MM.1S (cell line): ENCODE measurements at regions not wholly inside any gene's neighbourhood (a gene's known extent, or its start where the extent isn't known, plus 50 kb on each side); places are given as distances from the start of the nearest gene placed in this dataset.

ENCODE experiments used
- EZH2phosphoT487 ChIP-seq: fragments of 300-600 bp; sonication (generic); IDR thresholded peaks from 2 replicates; pipeline ENCODE4 v1.6.1; 2018; ENCODE audit warnings: antibody characterized with exemption, low read length
- TF ChIP-seq, protein P1 (sequence below): fragments of 300-600 bp; sonication (generic); IDR thresholded peaks from 2 replicates; pipeline ENCODE4 v1.5.1; 2016; ENCODE audit warnings: antibody characterized with exemption, low read length, mixed read lengths

DNA sequence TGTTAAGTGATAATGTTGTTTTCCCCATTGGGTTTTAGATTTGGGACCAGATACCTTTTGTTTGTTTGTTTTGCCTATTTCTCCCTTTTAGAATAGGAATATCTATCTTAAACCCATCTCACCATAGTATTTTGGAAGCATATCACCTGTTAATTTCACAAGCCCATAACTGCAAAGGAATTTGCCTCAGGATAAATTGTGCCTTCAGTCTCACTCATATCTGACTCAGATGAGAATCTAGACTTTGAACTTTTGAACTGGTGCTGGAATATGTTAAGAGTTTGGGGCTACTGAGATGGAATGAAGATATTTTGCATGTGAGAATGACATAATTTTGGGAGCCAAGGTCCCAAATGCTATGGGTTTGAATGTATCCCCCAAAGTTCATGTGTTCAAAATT lies 607.4 kb downstream of the HACE1 start:
- no peak for TF ChIP-seq EZH2phosphoT487
- TF ChIP-seq, protein P1, sequence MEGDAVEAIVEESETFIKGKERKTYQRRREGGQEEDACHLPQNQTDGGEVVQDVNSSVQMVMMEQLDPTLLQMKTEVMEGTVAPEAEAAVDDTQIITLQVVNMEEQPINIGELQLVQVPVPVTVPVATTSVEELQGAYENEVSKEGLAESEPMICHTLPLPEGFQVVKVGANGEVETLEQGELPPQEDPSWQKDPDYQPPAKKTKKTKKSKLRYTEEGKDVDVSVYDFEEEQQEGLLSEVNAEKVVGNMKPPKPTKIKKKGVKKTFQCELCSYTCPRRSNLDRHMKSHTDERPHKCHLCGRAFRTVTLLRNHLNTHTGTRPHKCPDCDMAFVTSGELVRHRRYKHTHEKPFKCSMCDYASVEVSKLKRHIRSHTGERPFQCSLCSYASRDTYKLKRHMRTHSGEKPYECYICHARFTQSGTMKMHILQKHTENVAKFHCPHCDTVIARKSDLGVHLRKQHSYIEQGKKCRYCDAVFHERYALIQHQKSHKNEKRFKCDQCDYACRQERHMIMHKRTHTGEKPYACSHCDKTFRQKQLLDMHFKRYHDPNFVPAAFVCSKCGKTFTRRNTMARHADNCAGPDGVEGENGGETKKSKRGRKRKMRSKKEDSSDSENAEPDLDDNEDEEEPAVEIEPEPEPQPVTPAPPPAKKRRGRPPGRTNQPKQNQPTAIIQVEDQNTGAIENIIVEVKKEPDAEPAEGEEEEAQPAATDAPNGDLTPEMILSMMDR: no peak
